SK-MEL-5 (cell line): ENCODE measurements at regions not wholly inside any gene's neighbourhood (a gene's known extent, or its start where the extent isn't known, plus 50 kb on each side); places are given as distances from the start of the nearest gene placed in this dataset.
"Not testable (repeated sequence)": the region's sequence is repeated elsewhere in the genome, so short reads cannot be mapped to it uniquely, and the experiment has no call there.

ENCODE experiments used
- DNase-seq: peaks from one replicate; pipeline ENCODE4 v3.0.0-alpha.2; 2016; ENCODE audit warnings: low read depth, low spot score
- in situ Hi-C: cut with HindIII; loops from 2 replicates; pipeline ENCODE4 v1.10.0; 2016; ENCODE audit warnings: low sequenced_read_pairs, high pct_unique_total_duplicates, low pct_unique_long_range_greater_than_20kb

- DNase-seq, in situ Hi-C loops: not testable (repeated sequence)
Measured at GRCh38 chr4:73671348-73671747, 51.1 kb upstream of the RASSF6 start.

GRCh38 chr4:73673286-73673685, 53.0 kb upstream of the RASSF6 start:
- no peak for DNase-seq
- in situ Hi-C loops = no loop called here

- in situ Hi-C loops = no loop called here
- DNase-seq = no peak
Measured at GRCh38 chr4:73674451-73674919, 54.2 kb upstream of the RASSF6 start.

GRCh38 chr4:73675623-73676022, 55.4 kb upstream of the RASSF6 start:
- in situ Hi-C loops = no loop called here

GRCh38 chr4:73676136-73676535, 55.9 kb upstream of the RASSF6 start:
- in situ Hi-C loops = no loop called here
- no peak for DNase-seq

More at GRCh38 chr4:73675623-73676022, 55.4 kb upstream of the RASSF6 start:
- DNase-seq = no peak

GRCh38 chr4:73676861-73677323, 56.7 kb upstream of the RASSF6 start:
- in situ Hi-C loops = no loop called here
- no peak for DNase-seq

- in situ Hi-C loops = no loop called here
- no peak for DNase-seq
Measured at GRCh38 chr4:73679836-73680235, 59.6 kb upstream of the RASSF6 start.

- no peak for DNase-seq
- in situ Hi-C loops = no loop called here
Measured at GRCh38 chr4:73681776-73682175, 58.6 kb upstream of the CXCL8 start.

- in situ Hi-C loops = no loop called here
- DNase-seq = no peak
Measured at GRCh38 chr4:73682508-73682907, 57.9 kb upstream of the CXCL8 start.

- in situ Hi-C loops = no loop called here
Measured at GRCh38 chr4:73683033-73683432, 57.3 kb upstream of the CXCL8 start.

GRCh38 chr4:73683456-73683855, 56.9 kb upstream of the CXCL8 start:
- no peak for DNase-seq
- in situ Hi-C loops = no loop called here

More at GRCh38 chr4:73683033-73683432, 57.3 kb upstream of the CXCL8 start:
- peak; percentile 60 for DNase-seq

- in situ Hi-C loops = no loop called here
- no peak for DNase-seq
Measured at GRCh38 chr4:73684097-73684496, 56.3 kb upstream of the CXCL8 start.

GRCh38 chr4:73685052-73685451, 55.3 kb upstream of the CXCL8 start:
- in situ Hi-C loops = no loop called here
- DNase-seq = no peak

GRCh38 chr4:73687421-73687820, 52.9 kb upstream of the CXCL8 start:
- no peak for DNase-seq
- in situ Hi-C loops = no loop called here

- DNase-seq = no peak
- in situ Hi-C loops = no loop called here
Measured at GRCh38 chr4:73690051-73690738, 50.2 kb upstream of the CXCL8 start.
